ENCODE measurements at regions not wholly inside any gene's neighbourhood (a gene's known extent, or its start where the extent isn't known, plus 50 kb on each side); places are given as distances from the start of the nearest gene placed in this dataset.

- H3K4me3 ChIP-seq: peak overlapping the region; percentile 31
Observed at GRCh38 chr4:104593019-104593418, 98.3 kb upstream of the CXXC4 start.

DNA sequence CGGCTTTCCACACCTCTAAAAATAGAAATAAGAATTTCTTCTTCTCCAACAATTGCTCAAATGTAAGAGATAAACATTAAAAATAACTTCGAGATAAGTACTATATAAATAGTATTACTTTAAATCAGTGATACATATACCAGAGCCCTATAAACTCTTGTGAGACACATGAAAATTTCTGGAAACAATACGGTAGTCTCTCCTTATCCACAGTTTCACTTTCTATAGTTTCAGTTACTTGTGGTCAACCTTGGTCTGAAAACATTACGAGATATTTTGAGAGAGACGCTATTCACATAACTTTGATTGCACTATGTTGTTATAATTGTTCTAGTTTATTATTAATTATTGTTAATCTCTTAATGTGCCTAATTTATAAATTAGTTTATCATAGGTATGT, 101.5 kb upstream of the CXXC4 start:
- no peaks in the 10 kb centered on the region for H3K36me3 ChIP-seq (ENCODE audit: insufficient read depth in 1 of 2, low read depth in 1 of 2)
- 71 to 77% (median 76%) methylated on average over 5 of the region's 5 CpGs for WGBS, 3 donors
- ATAC-seq: no peak

More at GRCh38 chr4:104593019-104593418, 98.3 kb upstream of the CXXC4 start:
- Histone ChIP-seq H3K4me1 (no peaks in the 10 kb centered on the region), H3K9me3 (no peaks in the 10 kb centered on the region), H3K36me3 (ENCODE audit: insufficient read depth in 1 of 2, low read depth in 1 of 2) (no peaks in the 10 kb centered on the region), H3K27me3 (ENCODE audit: insufficient read depth in 3 of 3, low read length in 2 of 3) (no peaks in the 10 kb centered on the region), H3K27ac (no peak overlapping the region)
- 52 to 61% (median 53%) methylated on average over 7 of the region's 7 CpGs for WGBS, 3 donors
- DNase-seq: no peak
- intact Hi-C loops (cut with DNase I): loop anchor here in 1 of 2 donors (10.0 kb wide), 1 partner anchor 62 kb away; no protein-coding TSS in a partner anchor
- no peak for ATAC-seq
- TF ChIP-seq, protein P1, sequence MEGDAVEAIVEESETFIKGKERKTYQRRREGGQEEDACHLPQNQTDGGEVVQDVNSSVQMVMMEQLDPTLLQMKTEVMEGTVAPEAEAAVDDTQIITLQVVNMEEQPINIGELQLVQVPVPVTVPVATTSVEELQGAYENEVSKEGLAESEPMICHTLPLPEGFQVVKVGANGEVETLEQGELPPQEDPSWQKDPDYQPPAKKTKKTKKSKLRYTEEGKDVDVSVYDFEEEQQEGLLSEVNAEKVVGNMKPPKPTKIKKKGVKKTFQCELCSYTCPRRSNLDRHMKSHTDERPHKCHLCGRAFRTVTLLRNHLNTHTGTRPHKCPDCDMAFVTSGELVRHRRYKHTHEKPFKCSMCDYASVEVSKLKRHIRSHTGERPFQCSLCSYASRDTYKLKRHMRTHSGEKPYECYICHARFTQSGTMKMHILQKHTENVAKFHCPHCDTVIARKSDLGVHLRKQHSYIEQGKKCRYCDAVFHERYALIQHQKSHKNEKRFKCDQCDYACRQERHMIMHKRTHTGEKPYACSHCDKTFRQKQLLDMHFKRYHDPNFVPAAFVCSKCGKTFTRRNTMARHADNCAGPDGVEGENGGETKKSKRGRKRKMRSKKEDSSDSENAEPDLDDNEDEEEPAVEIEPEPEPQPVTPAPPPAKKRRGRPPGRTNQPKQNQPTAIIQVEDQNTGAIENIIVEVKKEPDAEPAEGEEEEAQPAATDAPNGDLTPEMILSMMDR (IDR thresholded peaks at IDR 0.05): no peak

DNA sequence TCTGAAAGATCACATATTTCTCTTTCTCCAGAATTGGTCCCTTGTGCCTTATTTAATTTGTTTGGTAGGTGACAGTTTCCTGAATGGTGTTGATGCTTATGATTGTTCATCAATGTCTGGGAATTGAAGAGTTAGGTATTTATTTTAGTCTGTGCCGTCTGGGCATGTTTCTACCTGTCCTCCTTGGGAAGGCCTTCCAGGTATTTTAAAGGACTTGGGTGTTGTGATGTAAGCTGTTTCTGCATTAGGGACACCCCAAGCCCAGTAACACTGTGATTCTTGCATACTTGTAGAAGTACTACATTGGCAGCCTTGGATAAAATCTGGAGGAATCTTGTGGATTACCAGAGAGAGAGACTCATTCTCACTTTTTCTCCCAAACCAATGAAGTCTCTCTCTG, 120.8 kb upstream of the CXXC4 start:
- Histone ChIP-seq H3K27ac (no peak overlapping the region), H3K9me3 (peaks cover 3% of the 10 kb centered on the region), H3K4me1 (no peaks in the 10 kb centered on the region), H3K4me3 (no peak overlapping the region), H3K27me3 (ENCODE audit: insufficient read depth in 3 of 3, low read length in 2 of 3) (no peaks in the 10 kb centered on the region), H3K36me3 (ENCODE audit: insufficient read depth in 1 of 2, low read depth in 1 of 2) (no peaks in the 10 kb centered on the region)
- ATAC-seq: no peak
- TF ChIP-seq, protein P1 (IDR thresholded peaks at IDR 0.05): no peak
- intact Hi-C loops (cut with DNase I): no loop called here
- 93 to 96% (median 96%) methylated on average over 1 of the region's 1 CpG for WGBS, 3 donors
- DNase-seq: no peak

More for the DNA sequence above, 101.5 kb upstream of the CXXC4 start:
- no peak for DNase-seq
- TF ChIP-seq, protein P1 (IDR thresholded peaks at IDR 0.05): no peak
- Histone ChIP-seq H3K4me1 (no peaks in the 10 kb centered on the region), H3K27ac (no peak overlapping the region), H3K4me3 (no peak overlapping the region), H3K27me3 (ENCODE audit: insufficient read depth in 3 of 3, low read length in 2 of 3) (no peaks in the 10 kb centered on the region), H3K9me3 (no peaks in the 10 kb centered on the region)
- intact Hi-C loops (cut with DNase I): loop anchor here in 1 of 2 donors (10.0 kb wide), 1 partner anchor 59 kb away; no protein-coding TSS in a partner anchor

- Histone ChIP-seq H3K27me3 (ENCODE audit: insufficient read depth in 3 of 3, low read length in 2 of 3) (no peaks in the 10 kb centered on the region), H3K4me3 (no peak overlapping the region), H3K9me3 (peaks cover 3% of the 10 kb centered on the region), H3K4me1 (no peaks in the 10 kb centered on the region), H3K36me3 (ENCODE audit: insufficient read depth in 1 of 2, low read depth in 1 of 2) (no peaks in the 10 kb centered on the region), H3K27ac (no peak overlapping the region)
- TF ChIP-seq, protein P1 (IDR thresholded peaks at IDR 0.05): no peak
- WGBS, 3 donors: 82 to 97% (median 95%) methylated on average over 2 of the region's 2 CpGs
- intact Hi-C loops (cut with DNase I): no loop called here
- no peak for ATAC-seq
- DNase-seq: no peak
Observed at GRCh38 chr4:104615926-104616325, 121.2 kb upstream of the CXXC4 start.

GRCh38 chr4:104616401-104616820, 121.7 kb upstream of the CXXC4 start:
- Histone ChIP-seq H3K27me3 (ENCODE audit: insufficient read depth in 3 of 3, low read length in 2 of 3) (no peaks in the 10 kb centered on the region), H3K4me1 (no peaks in the 10 kb centered on the region), H3K36me3 (ENCODE audit: insufficient read depth in 1 of 2, low read depth in 1 of 2) (no peaks in the 10 kb centered on the region), H3K9me3 (peaks cover 3% of the 10 kb centered on the region), H3K27ac (no peak overlapping the region), H3K4me3 (no peak overlapping the region)
- ATAC-seq (no peak), DNase-seq (no peak)
- intact Hi-C loops (cut with DNase I): no loop called here
- 31 to 51% (median 47%) methylated on average over 6 of the region's 6 CpGs for WGBS, 3 donors
- TF ChIP-seq, protein P1 (IDR thresholded peaks at IDR 0.05): no peak

All from psoas muscle (tissue), 7 donors.